ENCODE measurements at regions not wholly inside any gene's neighbourhood (a gene's known extent, or its start where the extent isn't known, plus 50 kb on each side); places are given as distances from the start of the nearest gene placed in this dataset.

- Histone ChIP-seq H3K27ac (ENCODE audit: low read depth in 1 of 3, low read length in 2 of 3) (no peak overlapping the region), H3K4me3 (ENCODE audit: low read depth in 1 of 3, low read length in 3 of 3) (no peak overlapping the region), H3K9me3 (ENCODE audit: control insufficient read depth in 2 of 2, insufficient read depth in 1 of 2, low read depth in 1 of 2, low read length in 1 of 2) (no peaks in the 10 kb centered on the region), H3K36me3 (ENCODE audit: control insufficient read depth in 3 of 3, insufficient read depth in 2 of 3, low read depth in 1 of 3, low read length in 3 of 3) (no peaks in the 10 kb centered on the region), H3K27me3 (ENCODE audit: control insufficient read depth in 3 of 3, insufficient read depth in 3 of 3, low read length in 3 of 3) (no peaks in the 10 kb centered on the region), H3K4me1 (ENCODE audit: control insufficient read depth in 3 of 3, insufficient read depth in 2 of 3, low read depth in 1 of 3, low read length in 2 of 3) (peaks cover 0 to 8% (median 0%) of the 10 kb centered on the region in 3 donors)
- DNase-seq, result no peak
- no peak for FAIRE-seq
- 38 to 52% (median 47%) methylated on average over 7 of the region's 7 CpGs for WGBS, 3 donors
These were observed 267.8 kb downstream of the TSN start for GRCh38 chr2:122023059-122023864.

- DNase-seq, result no peak
- H3K9me3 ChIP-seq (ENCODE audit: control insufficient read depth in 2 of 2, insufficient read depth in 1 of 2, low read depth in 1 of 2, low read length in 1 of 2), result no peaks in the 10 kb centered on the region
- no peaks in the 10 kb centered on the region for H3K36me3 ChIP-seq (ENCODE audit: control insufficient read depth in 3 of 3, insufficient read depth in 2 of 3, low read depth in 1 of 3, low read length in 3 of 3)
- no peak overlapping the region for H3K4me3 ChIP-seq (ENCODE audit: low read depth in 1 of 3, low read length in 3 of 3)
- H3K27me3 ChIP-seq (ENCODE audit: control insufficient read depth in 3 of 3, insufficient read depth in 3 of 3, low read length in 3 of 3), result peaks cover 0 to 2% (median 0%) of the 10 kb centered on the region in 3 donors
- no peak overlapping the region for H3K27ac ChIP-seq (ENCODE audit: low read depth in 1 of 3, low read length in 2 of 3)
- FAIRE-seq, result no peak
- no peaks in the 10 kb centered on the region for H3K4me1 ChIP-seq (ENCODE audit: control insufficient read depth in 3 of 3, insufficient read depth in 2 of 3, low read depth in 1 of 3, low read length in 2 of 3)
- 84 to 89% (median 89%) methylated on average over 9 of the region's 9 CpGs for WGBS, 3 donors
These were observed 272.2 kb downstream of the TSN start for GRCh38 chr2:122027510-122028217.

- H3K27me3 ChIP-seq (ENCODE audit: control insufficient read depth in 3 of 3, insufficient read depth in 3 of 3, low read length in 3 of 3), result peaks cover 0 to 2% (median 0%) of the 10 kb centered on the region in 3 donors
- no peaks in the 10 kb centered on the region for H3K4me1 ChIP-seq (ENCODE audit: control insufficient read depth in 3 of 3, insufficient read depth in 2 of 3, low read depth in 1 of 3, low read length in 2 of 3)
- DNase-seq, result no peak
- 44 to 53% (median 46%) methylated on average over 7 of the region's 7 CpGs for WGBS, 3 donors
- no peak for FAIRE-seq
- H3K4me3 ChIP-seq (ENCODE audit: low read depth in 1 of 3, low read length in 3 of 3), result no peak overlapping the region
- H3K36me3 ChIP-seq (ENCODE audit: control insufficient read depth in 3 of 3, insufficient read depth in 2 of 3, low read depth in 1 of 3, low read length in 3 of 3), result no peaks in the 10 kb centered on the region
- H3K9me3 ChIP-seq (ENCODE audit: control insufficient read depth in 2 of 2, insufficient read depth in 1 of 2, low read depth in 1 of 2, low read length in 1 of 2), result no peaks in the 10 kb centered on the region
- H3K27ac ChIP-seq (ENCODE audit: low read depth in 1 of 3, low read length in 2 of 3), result no peak overlapping the region
These were observed 273.1 kb downstream of the TSN start for GRCh38 chr2:122028371-122029100.

GRCh38 chr2:122029456-122029855 is 274.0 kb downstream of the TSN start:
- no peaks in the 10 kb centered on the region for H3K36me3 ChIP-seq (ENCODE audit: control insufficient read depth in 3 of 3, insufficient read depth in 2 of 3, low read depth in 1 of 3, low read length in 3 of 3)

GRCh38 chr2:122029945-122030344 is 274.5 kb downstream of the TSN start:
- peaks cover 0 to 2% (median 0%) of the 10 kb centered on the region in 3 donors for H3K27me3 ChIP-seq (ENCODE audit: control insufficient read depth in 3 of 3, insufficient read depth in 3 of 3, low read length in 3 of 3)
- no peak overlapping the region for H3K27ac ChIP-seq (ENCODE audit: low read depth in 1 of 3, low read length in 2 of 3)
- DNase-seq (no peak), FAIRE-seq (no peak)
- H3K4me1 ChIP-seq (ENCODE audit: control insufficient read depth in 3 of 3, insufficient read depth in 2 of 3, low read depth in 1 of 3, low read length in 2 of 3), result no peaks in the 10 kb centered on the region
- no peak overlapping the region for H3K4me3 ChIP-seq (ENCODE audit: low read depth in 1 of 3, low read length in 3 of 3)
- H3K9me3 ChIP-seq (ENCODE audit: control insufficient read depth in 2 of 2, insufficient read depth in 1 of 2, low read depth in 1 of 2, low read length in 1 of 2), result no peaks in the 10 kb centered on the region
- 47 to 72% (median 56%) methylated on average over 3 of the region's 3 CpGs for WGBS, 3 donors
- H3K36me3 ChIP-seq (ENCODE audit: control insufficient read depth in 3 of 3, insufficient read depth in 2 of 3, low read depth in 1 of 3, low read length in 3 of 3), result no peaks in the 10 kb centered on the region

More at GRCh38 chr2:122029456-122029855, 274.0 kb downstream of the TSN start:
- Histone ChIP-seq H3K27ac (ENCODE audit: low read depth in 1 of 3, low read length in 2 of 3) (no peak overlapping the region), H3K4me3 (ENCODE audit: low read depth in 1 of 3, low read length in 3 of 3) (no peak overlapping the region), H3K4me1 (ENCODE audit: control insufficient read depth in 3 of 3, insufficient read depth in 2 of 3, low read depth in 1 of 3, low read length in 2 of 3) (no peaks in the 10 kb centered on the region), H3K9me3 (ENCODE audit: control insufficient read depth in 2 of 2, insufficient read depth in 1 of 2, low read depth in 1 of 2, low read length in 1 of 2) (no peaks in the 10 kb centered on the region), H3K27me3 (ENCODE audit: control insufficient read depth in 3 of 3, insufficient read depth in 3 of 3, low read length in 3 of 3) (peaks cover 0 to 2% (median 0%) of the 10 kb centered on the region in 3 donors)
- no peak for DNase-seq
- WGBS, 3 donors, result 86 to 93% (median 89%) methylated on average over 7 of the region's 7 CpGs
- no peak for FAIRE-seq

GRCh38 chr2:122031544-122032263 is 276.3 kb downstream of the TSN start:
- Histone ChIP-seq H3K4me3 (ENCODE audit: low read depth in 1 of 3, low read length in 3 of 3) (no peak overlapping the region), H3K4me1 (ENCODE audit: control insufficient read depth in 3 of 3, insufficient read depth in 2 of 3, low read depth in 1 of 3, low read length in 2 of 3) (no peaks in the 10 kb centered on the region), H3K27me3 (ENCODE audit: control insufficient read depth in 3 of 3, insufficient read depth in 3 of 3, low read length in 3 of 3) (peaks cover 0 to 2% (median 0%) of the 10 kb centered on the region in 3 donors), H3K9me3 (ENCODE audit: control insufficient read depth in 2 of 2, insufficient read depth in 1 of 2, low read depth in 1 of 2, low read length in 1 of 2) (no peaks in the 10 kb centered on the region), H3K36me3 (ENCODE audit: control insufficient read depth in 3 of 3, insufficient read depth in 2 of 3, low read depth in 1 of 3, low read length in 3 of 3) (no peaks in the 10 kb centered on the region), H3K27ac (ENCODE audit: low read depth in 1 of 3, low read length in 2 of 3) (no peak overlapping the region)
- FAIRE-seq (no peak), DNase-seq (no peak)
- 50 to 51% (median 50%) methylated on average over 8 to 10 of the region's 10 CpGs for WGBS, 3 donors

- peaks cover 0 to 2% (median 0%) of the 10 kb centered on the region in 3 donors for H3K27me3 ChIP-seq (ENCODE audit: control insufficient read depth in 3 of 3, insufficient read depth in 3 of 3, low read length in 3 of 3)
These were observed 276.8 kb downstream of the TSN start for GRCh38 chr2:122032264-122032645.

GRCh38 chr2:122033778-122034177 is 278.3 kb downstream of the TSN start:
- no peaks in the 10 kb centered on the region for H3K36me3 ChIP-seq (ENCODE audit: control insufficient read depth in 3 of 3, insufficient read depth in 2 of 3, low read depth in 1 of 3, low read length in 3 of 3)
- no peak overlapping the region for H3K4me3 ChIP-seq (ENCODE audit: low read depth in 1 of 3, low read length in 3 of 3)
- DNase-seq (no peak), FAIRE-seq (no peak)
- H3K9me3 ChIP-seq (ENCODE audit: control insufficient read depth in 2 of 2, insufficient read depth in 1 of 2, low read depth in 1 of 2, low read length in 1 of 2), result no peaks in the 10 kb centered on the region
- no peaks in the 10 kb centered on the region for H3K4me1 ChIP-seq (ENCODE audit: control insufficient read depth in 3 of 3, insufficient read depth in 2 of 3, low read depth in 1 of 3, low read length in 2 of 3)
- H3K27me3 ChIP-seq (ENCODE audit: control insufficient read depth in 3 of 3, insufficient read depth in 3 of 3, low read length in 3 of 3), result peaks cover 0 to 2% (median 0%) of the 10 kb centered on the region in 3 donors
- H3K27ac ChIP-seq (ENCODE audit: low read depth in 1 of 3, low read length in 2 of 3), result no peak overlapping the region
- WGBS, 3 donors, result 68 to 82% (median 69%) methylated on average over 3 of the region's 3 CpGs

More at GRCh38 chr2:122032264-122032645, 276.8 kb downstream of the TSN start:
- no peak for FAIRE-seq
- Histone ChIP-seq H3K27ac (ENCODE audit: low read depth in 1 of 3, low read length in 2 of 3) (no peak overlapping the region), H3K36me3 (ENCODE audit: control insufficient read depth in 3 of 3, insufficient read depth in 2 of 3, low read depth in 1 of 3, low read length in 3 of 3) (no peaks in the 10 kb centered on the region), H3K4me3 (ENCODE audit: low read depth in 1 of 3, low read length in 3 of 3) (no peak overlapping the region), H3K9me3 (ENCODE audit: control insufficient read depth in 2 of 2, insufficient read depth in 1 of 2, low read depth in 1 of 2, low read length in 1 of 2) (no peaks in the 10 kb centered on the region), H3K4me1 (ENCODE audit: control insufficient read depth in 3 of 3, insufficient read depth in 2 of 3, low read depth in 1 of 3, low read length in 2 of 3) (no peaks in the 10 kb centered on the region)
- WGBS, 3 donors, result 80 to 82% (median 81%) methylated on average over 6 of the region's 6 CpGs
- DNase-seq, result no peak
